Ascending aorta (tissue), 2 donors: ENCODE measurements at regions not wholly inside any gene's neighbourhood (a gene's known extent, or its start where the extent isn't known, plus 50 kb on each side); places are given as distances from the start of the nearest gene placed in this dataset.
A peak's percentile ranks its signal among the peaks of the same experiment; 100 is the strongest.

Experiments
- DNase-seq, 2 donors: peaks; one replicate each; pipeline ENCODE4 v3.0.0-alpha.2; 2019; ENCODE audit warnings: low spot score in 2 of 2
- H3K27ac ChIP-seq, 2 donors: fragments of 200-600 bp; sonication (generic); one replicate each; pipeline ENCODE4 v1.5.1; 2016 to 2017; ENCODE audit warnings: mild to moderate bottlenecking in 1 of 2
- H3K27me3 ChIP-seq: fragments of 200-600 bp; sonication (generic); one replicate; pipeline ENCODE4 v1.5.1; 2017
- H3K36me3 ChIP-seq, 2 donors: fragments of 200-600 bp; sonication (generic); one replicate each; pipeline ENCODE4 v1.5.1; 2016
- H3K4me1 ChIP-seq, 2 donors: fragments of 200-600 bp; sonication (generic); one replicate each; pipeline ENCODE4 v1.5.1; 2016 to 2017; ENCODE audit warnings: mild to moderate bottlenecking in 1 of 2
- H3K4me3 ChIP-seq, 2 donors: fragments of 200-600 bp; sonication (generic); one replicate each; pipeline ENCODE4 v1.5.1; 2016 to 2017; ENCODE audit warnings: mild to moderate bottlenecking in 1 of 2
- H3K9me3 ChIP-seq, 2 donors: fragments of 200-600 bp; sonication (generic); one replicate each; pipeline ENCODE4 v1.5.1; 2016
- intact Hi-C: fragments of 100-400 bp; cut with DNase I; formaldehyde crosslinking; loops from one replicate; pipeline ENCODE4 v1.15.1; 2023
- TF ChIP-seq, protein P1 (sequence below), 3 experiments: fragments of 200-600 bp in 2 of 3; fragments of 450-650 bp in 1 of 3; sonication (generic) in 2 of 3; IDR thresholded peaks; one replicate each; pipeline ENCODE4 v1.5.1; 2016 to 2019; ENCODE audit warnings: antibody characterized with exemption in 3 of 3, mild to moderate bottlenecking in 1 of 3, moderate library complexity in 1 of 3

- H3K27me3 ChIP-seq = no peaks in the 10 kb centered on the region
- intact Hi-C loops = no loop called here
- H3K36me3 ChIP-seq = no peaks in the 10 kb centered on the region
- TF ChIP-seq, protein P1, sequence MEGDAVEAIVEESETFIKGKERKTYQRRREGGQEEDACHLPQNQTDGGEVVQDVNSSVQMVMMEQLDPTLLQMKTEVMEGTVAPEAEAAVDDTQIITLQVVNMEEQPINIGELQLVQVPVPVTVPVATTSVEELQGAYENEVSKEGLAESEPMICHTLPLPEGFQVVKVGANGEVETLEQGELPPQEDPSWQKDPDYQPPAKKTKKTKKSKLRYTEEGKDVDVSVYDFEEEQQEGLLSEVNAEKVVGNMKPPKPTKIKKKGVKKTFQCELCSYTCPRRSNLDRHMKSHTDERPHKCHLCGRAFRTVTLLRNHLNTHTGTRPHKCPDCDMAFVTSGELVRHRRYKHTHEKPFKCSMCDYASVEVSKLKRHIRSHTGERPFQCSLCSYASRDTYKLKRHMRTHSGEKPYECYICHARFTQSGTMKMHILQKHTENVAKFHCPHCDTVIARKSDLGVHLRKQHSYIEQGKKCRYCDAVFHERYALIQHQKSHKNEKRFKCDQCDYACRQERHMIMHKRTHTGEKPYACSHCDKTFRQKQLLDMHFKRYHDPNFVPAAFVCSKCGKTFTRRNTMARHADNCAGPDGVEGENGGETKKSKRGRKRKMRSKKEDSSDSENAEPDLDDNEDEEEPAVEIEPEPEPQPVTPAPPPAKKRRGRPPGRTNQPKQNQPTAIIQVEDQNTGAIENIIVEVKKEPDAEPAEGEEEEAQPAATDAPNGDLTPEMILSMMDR (IDR thresholded peaks at IDR 0.05) = no peak
- no peak for DNase-seq
- no peak overlapping the region for H3K4me3 ChIP-seq
- H3K27ac ChIP-seq = no peak overlapping the region
- no peaks in the 10 kb centered on the region for H3K9me3 ChIP-seq
- no peaks in the 10 kb centered on the region for H3K4me1 ChIP-seq
These were observed 448.3 kb upstream of the DDI1 start for GRCh38 chr11:103587901-103588788.

GRCh38 chr11:103591554-103591953, 444.9 kb upstream of the DDI1 start:
- Histone ChIP-seq H3K9me3 (no peaks in the 10 kb centered on the region), H3K4me1 (no peaks in the 10 kb centered on the region), H3K27me3 (no peaks in the 10 kb centered on the region), H3K4me3 (no peak overlapping the region), H3K36me3 (no peaks in the 10 kb centered on the region), H3K27ac (no peak overlapping the region)
- intact Hi-C loops = no loop called here
- DNase-seq = no peak
- TF ChIP-seq, protein P1 (IDR thresholded peaks at IDR 0.05) = no peak

GRCh38 chr11:103594283-103594682, 442.2 kb upstream of the DDI1 start:
- no peak for DNase-seq
- Histone ChIP-seq H3K27me3 (no peaks in the 10 kb centered on the region), H3K9me3 (no peaks in the 10 kb centered on the region), H3K4me1 (no peaks in the 10 kb centered on the region), H3K4me3 (no peak overlapping the region), H3K27ac (no peak overlapping the region), H3K36me3 (no peaks in the 10 kb centered on the region)
- intact Hi-C loops = no loop called here
- TF ChIP-seq, protein P1 (IDR thresholded peaks at IDR 0.05) = no peak

- Histone ChIP-seq H3K4me3 (no peak overlapping the region), H3K27ac (no peak overlapping the region), H3K27me3 (no peaks in the 10 kb centered on the region), H3K4me1 (no peaks in the 10 kb centered on the region), H3K36me3 (no peaks in the 10 kb centered on the region), H3K9me3 (no peaks in the 10 kb centered on the region)
- intact Hi-C loops = no loop called here
- TF ChIP-seq, protein P1 (IDR thresholded peaks at IDR 0.05) = no peak
- no peak for DNase-seq
These were observed 440.1 kb upstream of the DDI1 start for GRCh38 chr11:103596315-103596714.

GRCh38 chr11:103601225-103601846, 435.1 kb upstream of the DDI1 start:
- H3K36me3 ChIP-seq = no peaks in the 10 kb centered on the region
- intact Hi-C loops = no loop called here
- no peaks in the 10 kb centered on the region for H3K27me3 ChIP-seq
- no peak overlapping the region for H3K4me3 ChIP-seq
- no peak overlapping the region for H3K27ac ChIP-seq
- H3K9me3 ChIP-seq = no peaks in the 10 kb centered on the region
- H3K4me1 ChIP-seq = no peaks in the 10 kb centered on the region
- TF ChIP-seq, protein P1 (IDR thresholded peaks at IDR 0.05) = peak; percentile 15 to 63 (median 48)
- DNase-seq = no peak
